ENCODE measurements at regions not wholly inside any gene's neighbourhood (a gene's known extent, or its start where the extent isn't known, plus 50 kb on each side); places are given as distances from the start of the nearest gene placed in this dataset.

DNA sequence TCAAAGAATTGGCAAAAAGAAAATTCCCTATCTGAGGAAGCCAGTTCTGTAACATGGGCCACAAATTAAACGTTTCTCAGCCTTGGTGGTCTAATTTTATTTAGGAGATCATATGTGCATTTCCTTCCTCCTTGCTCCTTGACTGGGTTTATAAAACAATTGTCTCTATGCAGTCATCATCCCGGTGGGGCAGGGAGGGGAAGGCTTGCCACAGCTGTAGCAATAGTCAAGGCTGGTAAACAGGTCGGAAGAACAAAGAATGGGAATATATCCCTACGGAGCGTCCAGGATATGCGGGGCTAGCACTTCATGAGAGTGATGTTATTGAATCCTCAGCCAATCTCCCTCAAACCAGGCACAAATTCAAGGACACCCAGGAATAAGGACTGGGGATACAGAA lies 143.8 kb downstream of the RNF152 start:
- no peaks in the 10 kb centered on the region for H3K4me1 Mint-ChIP-seq
- no peaks in the 10 kb centered on the region for H3K36me3 Mint-ChIP-seq
- no peaks in the 10 kb centered on the region for H3K4me1 ChIP-seq (ENCODE audit: insufficient read depth, low read length)
- no peak overlapping the region for H3K4me3 ChIP-seq (ENCODE audit: low read length in 2 of 2)
- H3K27me3 ChIP-seq (ENCODE audit: insufficient read depth, low read length) = no peaks in the 10 kb centered on the region
- H3K27ac ChIP-seq (ENCODE audit: low read depth, low read length) = no peak overlapping the region
- H3K27ac Mint-ChIP-seq = no peak overlapping the region
- DNase-seq = no peak
- H3K27me3 Mint-ChIP-seq = peaks cover 6 to 7% of the 10 kb centered on the region in 2 donors
- no peak overlapping the region for H3K4me3 Mint-ChIP-seq
- no peaks in the 10 kb centered on the region for H3K9me3 Mint-ChIP-seq
- POLR2A ChIA-PET (ENCODE audit: partially characterized antibody) = no interaction called here
- intact Hi-C loops (cut with micrococcal nuclease) = no loop called here
- no peaks in the 10 kb centered on the region for H3K36me3 ChIP-seq (ENCODE audit: insufficient read depth, low read length)
- CTCF ChIA-PET (ENCODE audit: partially characterized antibody) = no interaction called here
- H3K9me3 ChIP-seq (ENCODE audit: control insufficient read depth in 1 of 2, low read length in 2 of 2) = no peaks in the 10 kb centered on the region

DNA sequence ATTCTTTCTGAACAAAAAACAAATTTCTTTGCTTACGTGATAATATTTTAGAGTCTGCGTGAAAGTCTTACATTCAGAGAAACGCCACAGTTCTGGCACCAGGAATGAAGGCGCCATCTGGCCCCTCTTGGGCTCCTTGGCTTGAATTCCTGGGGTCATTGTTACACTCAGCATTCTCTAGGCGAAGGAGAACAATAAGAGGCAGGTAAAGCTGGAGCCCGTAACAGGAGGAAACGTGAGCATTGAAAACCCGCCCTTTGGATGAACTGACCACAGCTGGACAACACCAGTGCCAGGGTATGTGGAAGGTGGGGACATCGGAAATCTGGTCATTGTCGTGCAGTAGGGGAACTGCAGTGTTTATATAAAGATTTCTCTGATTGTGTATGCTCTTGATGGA lies 144.8 kb downstream of the RNF152 start:
- Mint-ChIP-seq H3K9me3 (no peaks in the 10 kb centered on the region), H3K36me3 (no peaks in the 10 kb centered on the region), H3K27me3 (peaks cover 6 to 7% of the 10 kb centered on the region in 2 donors), H3K4me1 (no peaks in the 10 kb centered on the region), H3K27ac (no peak overlapping the region), H3K4me3 (no peak overlapping the region)
- Histone ChIP-seq H3K4me1 (ENCODE audit: insufficient read depth, low read length) (no peaks in the 10 kb centered on the region), H3K9me3 (ENCODE audit: control insufficient read depth in 1 of 2, low read length in 2 of 2) (no peaks in the 10 kb centered on the region), H3K27me3 (ENCODE audit: insufficient read depth, low read length) (no peaks in the 10 kb centered on the region), H3K27ac (ENCODE audit: low read depth, low read length) (no peak overlapping the region), H3K36me3 (ENCODE audit: insufficient read depth, low read length) (no peaks in the 10 kb centered on the region), H3K4me3 (ENCODE audit: low read length in 2 of 2) (no peak overlapping the region)
- ChIA-PET CTCF (ENCODE audit: partially characterized antibody) (no interaction called here), POLR2A (ENCODE audit: partially characterized antibody) (no interaction called here)
- DNase-seq = no peak
- intact Hi-C loops (cut with micrococcal nuclease) = no loop called here

DNA sequence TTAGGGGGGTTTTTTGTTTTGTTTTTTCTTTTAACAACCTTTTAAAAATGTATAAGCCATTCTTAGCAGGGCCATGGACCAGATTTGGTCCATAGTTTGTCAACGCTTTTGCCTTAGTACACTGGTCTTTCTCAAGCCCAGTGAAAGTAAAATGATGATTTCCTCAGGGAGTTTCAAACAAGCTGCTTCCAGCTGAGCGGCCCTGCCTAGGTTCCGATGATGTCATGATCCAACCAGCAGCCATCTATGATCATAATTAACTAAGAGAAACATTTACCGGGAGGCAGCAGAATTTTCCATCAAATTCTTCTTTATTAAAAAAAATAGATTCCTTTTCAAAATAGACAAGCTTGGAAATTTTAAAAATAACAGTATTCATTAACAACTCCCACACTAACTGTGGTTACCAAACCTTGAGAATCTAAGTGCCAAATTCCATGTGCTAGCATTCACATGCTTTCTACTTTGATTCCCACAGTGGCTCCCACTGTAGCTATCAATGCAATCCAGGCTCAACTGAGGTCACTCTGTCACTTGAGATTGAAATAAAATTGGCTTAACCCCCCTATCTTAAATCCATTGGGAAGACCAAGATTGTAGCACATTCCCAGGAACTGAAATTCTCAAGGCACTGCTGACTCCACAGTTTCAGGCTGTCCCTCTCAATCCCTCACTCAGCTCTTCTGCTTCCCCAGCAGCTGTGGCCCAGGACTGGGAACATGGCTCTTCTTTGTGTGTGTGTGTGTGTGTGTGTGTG lies 148.9 kb downstream of the RNF152 start:
- Mint-ChIP-seq H3K4me1 (no peaks in the 10 kb centered on the region), H3K9me3 (no peaks in the 10 kb centered on the region), H3K4me3 (no peak overlapping the region), H3K36me3 (no peaks in the 10 kb centered on the region), H3K27me3 (peaks cover 2 to 4% of the 10 kb centered on the region in 2 donors), H3K27ac (no peak overlapping the region)
- DNase-seq = no peak
- intact Hi-C loops (cut with micrococcal nuclease) = no loop called here
- Histone ChIP-seq H3K27me3 (ENCODE audit: insufficient read depth, low read length) (no peaks in the 10 kb centered on the region), H3K27ac (ENCODE audit: low read depth, low read length) (no peak overlapping the region), H3K4me1 (ENCODE audit: insufficient read depth, low read length) (no peaks in the 10 kb centered on the region), H3K9me3 (ENCODE audit: control insufficient read depth in 1 of 2, low read length in 2 of 2) (no peaks in the 10 kb centered on the region), H3K36me3 (ENCODE audit: insufficient read depth, low read length) (no peaks in the 10 kb centered on the region), H3K4me3 (ENCODE audit: low read length in 2 of 2) (no peak overlapping the region)
- CTCF ChIA-PET (ENCODE audit: partially characterized antibody) = no interaction called here
- POLR2A ChIA-PET (ENCODE audit: partially characterized antibody) = no interaction called here

DNA sequence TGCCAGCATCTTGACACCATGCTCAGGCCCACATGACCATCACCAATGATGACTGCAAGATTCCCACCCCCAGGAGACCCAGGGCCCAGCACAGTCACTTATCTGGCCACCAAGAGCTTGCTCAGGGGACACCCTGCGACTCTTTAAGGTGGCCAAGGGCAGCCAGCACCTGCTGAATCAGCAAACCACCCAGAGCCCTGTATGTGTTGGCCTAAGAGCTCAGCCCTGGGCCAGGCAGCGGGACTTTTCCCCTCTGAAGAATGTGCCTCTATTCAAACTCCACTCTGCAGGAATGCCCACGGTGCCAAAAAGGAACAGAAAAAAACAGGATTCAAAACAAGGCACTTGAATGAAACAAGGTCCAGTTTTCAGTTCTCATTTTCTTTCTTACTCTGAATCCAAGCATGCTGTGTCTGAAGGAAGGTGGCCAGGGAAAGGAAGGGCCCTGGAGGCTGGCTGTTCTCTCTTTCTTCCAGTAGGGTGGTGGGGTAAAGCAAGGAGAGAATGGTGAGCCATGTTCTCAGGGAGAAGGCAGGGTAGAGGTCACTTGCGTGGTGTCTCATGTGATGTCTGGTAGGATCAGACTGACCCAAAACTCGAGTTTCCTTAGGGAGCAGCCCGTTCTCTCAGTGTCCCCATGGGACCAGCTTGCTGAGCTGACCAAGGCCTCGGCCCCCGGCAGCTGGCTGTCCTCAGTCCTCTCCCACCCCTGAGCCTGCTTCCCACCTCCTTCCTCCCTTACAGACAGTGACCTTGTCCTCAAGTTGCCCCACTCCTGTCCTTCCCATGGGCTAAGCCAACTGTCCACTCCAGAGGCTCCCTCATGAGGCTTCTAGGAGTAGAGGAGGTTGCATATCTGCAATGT lies 150.0 kb downstream of the RNF152 start:
- DNase-seq = no peak
- Histone ChIP-seq H3K36me3 (ENCODE audit: insufficient read depth, low read length) (no peaks in the 10 kb centered on the region), H3K27me3 (ENCODE audit: insufficient read depth, low read length) (no peaks in the 10 kb centered on the region), H3K4me3 (ENCODE audit: low read length in 2 of 2) (no peak overlapping the region), H3K27ac (ENCODE audit: low read depth, low read length) (no peak overlapping the region), H3K9me3 (ENCODE audit: control insufficient read depth in 1 of 2, low read length in 2 of 2) (no peaks in the 10 kb centered on the region), H3K4me1 (ENCODE audit: insufficient read depth, low read length) (no peaks in the 10 kb centered on the region)
- intact Hi-C loops (cut with micrococcal nuclease) = no loop called here
- Mint-ChIP-seq H3K27ac (no peak overlapping the region), H3K36me3 (no peaks in the 10 kb centered on the region), H3K4me3 (no peak overlapping the region), H3K4me1 (no peaks in the 10 kb centered on the region), H3K27me3 (peaks cover 2 to 4% of the 10 kb centered on the region in 2 donors), H3K9me3 (no peaks in the 10 kb centered on the region)
- CTCF ChIA-PET (ENCODE audit: partially characterized antibody) = no interaction called here
- POLR2A ChIA-PET (ENCODE audit: partially characterized antibody) = no interaction called here

DNA sequence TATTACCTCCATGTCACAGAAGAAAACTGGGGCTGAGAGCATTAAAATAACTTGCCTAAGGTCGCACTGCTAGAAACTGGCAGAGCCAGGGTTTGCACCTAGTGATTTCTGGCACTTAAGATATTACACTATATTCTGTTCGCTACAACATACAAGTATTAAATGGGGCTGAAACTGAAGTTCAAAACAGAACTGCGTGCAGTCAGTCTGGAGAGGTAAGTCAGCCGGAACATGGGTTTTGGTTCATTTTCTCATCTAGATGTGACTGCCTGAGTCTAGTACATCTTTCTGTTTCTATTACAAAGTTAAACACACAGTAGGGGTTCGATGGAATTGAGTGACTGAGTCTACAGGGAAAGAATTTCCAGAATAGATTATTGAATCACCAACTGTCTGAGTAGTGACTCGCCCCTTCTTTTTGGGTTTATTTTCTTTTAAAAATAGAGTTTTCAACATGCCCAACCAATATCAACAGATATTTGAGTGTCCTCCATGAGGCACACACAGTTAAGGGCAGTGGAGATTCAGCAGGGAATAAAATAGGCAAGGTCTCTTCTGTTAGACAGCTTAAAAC lies 150.8 kb downstream of the RNF152 start:
- no peaks in the 10 kb centered on the region for H3K27me3 ChIP-seq (ENCODE audit: insufficient read depth, low read length)
- POLR2A ChIA-PET (ENCODE audit: partially characterized antibody) = no interaction called here
- H3K27me3 Mint-ChIP-seq = peaks cover 0 to 2% of the 10 kb centered on the region in 2 donors
- intact Hi-C loops (cut with micrococcal nuclease) = no loop called here
- no peak overlapping the region for H3K4me3 ChIP-seq (ENCODE audit: low read length in 2 of 2)
- CTCF ChIA-PET (ENCODE audit: partially characterized antibody) = no interaction called here
- H3K36me3 Mint-ChIP-seq = no peaks in the 10 kb centered on the region
- no peaks in the 10 kb centered on the region for H3K9me3 ChIP-seq (ENCODE audit: control insufficient read depth in 1 of 2, low read length in 2 of 2)
- no peak overlapping the region for H3K27ac Mint-ChIP-seq
- H3K4me3 Mint-ChIP-seq = no peak overlapping the region
- H3K27ac ChIP-seq (ENCODE audit: low read depth, low read length) = no peak overlapping the region
- DNase-seq = no peak
- no peaks in the 10 kb centered on the region for H3K9me3 Mint-ChIP-seq
- no peaks in the 10 kb centered on the region for H3K36me3 ChIP-seq (ENCODE audit: insufficient read depth, low read length)
- H3K4me1 ChIP-seq (ENCODE audit: insufficient read depth, low read length) = no peaks in the 10 kb centered on the region
- no peaks in the 10 kb centered on the region for H3K4me1 Mint-ChIP-seq

DNA sequence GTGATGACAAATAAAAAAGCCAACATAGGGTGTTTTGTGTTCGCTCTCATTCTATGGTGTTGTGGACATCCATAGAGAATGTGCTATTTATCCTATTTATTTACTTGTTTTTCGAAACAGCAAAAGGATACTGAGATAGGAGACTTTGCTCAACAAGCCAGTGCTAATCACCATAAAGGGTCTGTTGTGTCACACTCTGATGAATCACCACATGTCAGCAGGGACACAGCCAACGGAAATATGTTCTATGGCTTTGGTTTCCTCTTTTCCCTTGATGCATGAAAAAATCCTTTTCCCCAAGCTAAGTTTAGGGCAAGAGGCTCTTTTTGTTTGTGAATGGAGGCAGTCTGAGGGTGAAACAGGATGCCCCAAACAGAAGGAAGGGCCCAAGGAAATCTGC lies 154.3 kb downstream of the RNF152 start:
- Histone ChIP-seq H3K36me3 (ENCODE audit: insufficient read depth, low read length) (no peaks in the 10 kb centered on the region), H3K27me3 (ENCODE audit: insufficient read depth, low read length) (no peaks in the 10 kb centered on the region), H3K4me3 (ENCODE audit: low read length in 2 of 2) (no peak overlapping the region), H3K9me3 (ENCODE audit: control insufficient read depth in 1 of 2, low read length in 2 of 2) (no peaks in the 10 kb centered on the region), H3K27ac (ENCODE audit: low read depth, low read length) (no peak overlapping the region), H3K4me1 (ENCODE audit: insufficient read depth, low read length) (no peaks in the 10 kb centered on the region)
- POLR2A ChIA-PET (ENCODE audit: partially characterized antibody) = no interaction called here
- H3K27ac Mint-ChIP-seq = no peak overlapping the region
- H3K9me3 Mint-ChIP-seq = no peaks in the 10 kb centered on the region
- H3K36me3 Mint-ChIP-seq = no peaks in the 10 kb centered on the region
- no peak overlapping the region for H3K4me3 Mint-ChIP-seq
- CTCF ChIA-PET (ENCODE audit: partially characterized antibody) = no interaction called here
- no peaks in the 10 kb centered on the region for H3K27me3 Mint-ChIP-seq
- intact Hi-C loops (cut with micrococcal nuclease) = no loop called here
- no peaks in the 10 kb centered on the region for H3K4me1 Mint-ChIP-seq
- no peak for DNase-seq

DNA sequence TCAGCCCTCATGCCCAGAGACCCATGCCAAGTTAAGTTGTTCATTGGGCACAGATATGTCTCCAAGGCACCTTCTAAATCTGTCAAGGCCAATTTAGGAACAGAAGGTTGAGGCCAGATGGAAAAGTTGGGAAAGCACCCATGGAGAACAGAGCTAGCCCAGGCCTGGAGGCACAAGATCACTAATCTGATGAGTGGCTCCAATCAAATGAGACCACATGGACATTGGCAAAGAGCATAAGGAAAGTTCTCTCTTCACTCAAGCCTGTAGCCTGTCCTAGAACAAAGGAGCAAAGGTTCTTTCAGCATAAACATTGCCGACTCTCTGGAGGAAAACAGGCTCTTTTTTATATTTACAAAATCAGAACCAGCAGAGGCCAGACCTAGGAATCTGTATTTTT lies 154.8 kb downstream of the RNF152 start:
- no peaks in the 10 kb centered on the region for H3K4me1 ChIP-seq (ENCODE audit: insufficient read depth, low read length)
- no peak for DNase-seq
- H3K9me3 ChIP-seq (ENCODE audit: control insufficient read depth in 1 of 2, low read length in 2 of 2) = no peaks in the 10 kb centered on the region
- H3K27ac Mint-ChIP-seq = no peak overlapping the region
- no peaks in the 10 kb centered on the region for H3K9me3 Mint-ChIP-seq
- intact Hi-C loops (cut with micrococcal nuclease) = no loop called here
- no peaks in the 10 kb centered on the region for H3K27me3 ChIP-seq (ENCODE audit: insufficient read depth, low read length)
- H3K4me3 Mint-ChIP-seq = no peak overlapping the region
- POLR2A ChIA-PET (ENCODE audit: partially characterized antibody) = no interaction called here
- H3K4me3 ChIP-seq (ENCODE audit: low read length in 2 of 2) = no peak overlapping the region
- H3K27me3 Mint-ChIP-seq = no peaks in the 10 kb centered on the region
- no peaks in the 10 kb centered on the region for H3K4me1 Mint-ChIP-seq
- H3K27ac ChIP-seq (ENCODE audit: low read depth, low read length) = no peak overlapping the region
- H3K36me3 Mint-ChIP-seq = no peaks in the 10 kb centered on the region
- CTCF ChIA-PET (ENCODE audit: partially characterized antibody) = no interaction called here
- H3K36me3 ChIP-seq (ENCODE audit: insufficient read depth, low read length) = no peaks in the 10 kb centered on the region
